ENCODE measurements at regions not wholly inside any gene's neighbourhood (a gene's known extent, or its start where the extent isn't known, plus 50 kb on each side); places are given as distances from the start of the nearest gene placed in this dataset.

DNA sequence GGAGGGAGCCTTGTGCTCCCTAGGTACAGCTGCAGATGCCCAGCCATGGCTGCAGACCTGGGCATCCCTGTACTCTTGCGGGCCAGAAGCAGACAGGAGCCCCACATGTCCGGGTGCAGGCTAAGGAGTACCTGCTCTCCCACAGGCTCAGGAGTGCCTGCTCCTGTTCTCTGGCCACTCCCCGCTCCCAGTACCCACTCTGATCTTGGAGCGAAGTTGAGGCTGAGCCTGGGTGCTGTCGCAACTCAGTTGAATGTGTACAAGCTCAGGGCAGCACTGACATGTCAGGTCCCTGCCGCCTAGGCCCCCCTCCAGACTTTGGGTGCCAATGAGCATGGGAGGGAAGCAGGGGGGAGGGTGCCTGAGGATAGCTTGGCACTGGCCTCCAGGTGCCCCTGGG lies 666.9 kb downstream of the PLPP3 start:
- no peaks in the 10 kb centered on the region for H4K20me1 ChIP-seq (ENCODE audit: insufficient read depth, low read length)
- no CpG with 5 or more reads among the region's 6 CpGs for WGBS (ENCODE audit: low lambda C conversion rate)
- FAIRE-seq (no peak), ATAC-seq (no peak), DNase-seq (ENCODE audit: low spot score) (no peak)
- H3K4me1 ChIP-seq (ENCODE audit: insufficient read depth, low read length): no peaks in the 10 kb centered on the region
- H3K4me2 ChIP-seq (ENCODE audit: low read depth, low read length): no peak overlapping the region
- BruUV-seq (replicated peaks): no TSS peak
- no peaks in the 10 kb centered on the region for H3K79me2 ChIP-seq (ENCODE audit: insufficient read depth, low read length)
- H3K9me3 ChIP-seq (ENCODE audit: low read length): peaks cover 12% of the 10 kb centered on the region; the same call in 1 of the 2 replicates
- TF ChIP-seq, protein P1, sequence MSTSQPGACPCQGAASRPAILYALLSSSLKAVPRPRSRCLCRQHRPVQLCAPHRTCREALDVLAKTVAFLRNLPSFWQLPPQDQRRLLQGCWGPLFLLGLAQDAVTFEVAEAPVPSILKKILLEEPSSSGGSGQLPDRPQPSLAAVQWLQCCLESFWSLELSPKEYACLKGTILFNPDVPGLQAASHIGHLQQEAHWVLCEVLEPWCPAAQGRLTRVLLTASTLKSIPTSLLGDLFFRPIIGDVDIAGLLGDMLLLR (CRISPR knock-in tag; IDR thresholded peaks at IDR 0.05): no peak
- TF ChIP-seq ZSCAN25 (CRISPR knock-in tag; IDR thresholded peaks at IDR 0.05): no peak
- TF ChIP-seq, protein P2, sequence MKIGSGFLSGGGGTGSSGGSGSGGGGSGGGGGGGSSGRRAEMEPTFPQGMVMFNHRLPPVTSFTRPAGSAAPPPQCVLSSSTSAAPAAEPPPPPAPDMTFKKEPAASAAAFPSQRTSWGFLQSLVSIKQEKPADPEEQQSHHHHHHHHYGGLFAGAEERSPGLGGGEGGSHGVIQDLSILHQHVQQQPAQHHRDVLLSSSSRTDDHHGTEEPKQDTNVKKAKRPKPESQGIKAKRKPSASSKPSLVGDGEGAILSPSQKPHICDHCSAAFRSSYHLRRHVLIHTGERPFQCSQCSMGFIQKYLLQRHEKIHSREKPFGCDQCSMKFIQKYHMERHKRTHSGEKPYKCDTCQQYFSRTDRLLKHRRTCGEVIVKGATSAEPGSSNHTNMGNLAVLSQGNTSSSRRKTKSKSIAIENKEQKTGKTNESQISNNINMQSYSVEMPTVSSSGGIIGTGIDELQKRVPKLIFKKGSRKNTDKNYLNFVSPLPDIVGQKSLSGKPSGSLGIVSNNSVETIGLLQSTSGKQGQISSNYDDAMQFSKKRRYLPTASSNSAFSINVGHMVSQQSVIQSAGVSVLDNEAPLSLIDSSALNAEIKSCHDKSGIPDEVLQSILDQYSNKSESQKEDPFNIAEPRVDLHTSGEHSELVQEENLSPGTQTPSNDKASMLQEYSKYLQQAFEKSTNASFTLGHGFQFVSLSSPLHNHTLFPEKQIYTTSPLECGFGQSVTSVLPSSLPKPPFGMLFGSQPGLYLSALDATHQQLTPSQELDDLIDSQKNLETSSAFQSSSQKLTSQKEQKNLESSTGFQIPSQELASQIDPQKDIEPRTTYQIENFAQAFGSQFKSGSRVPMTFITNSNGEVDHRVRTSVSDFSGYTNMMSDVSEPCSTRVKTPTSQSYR (CRISPR knock-in tag; IDR thresholded peaks at IDR 0.05; ENCODE audit: borderline replicate concordance): no peak
- no peak for TF ChIP-seq ZNF431 (CRISPR knock-in tag; IDR thresholded peaks at IDR 0.05; ENCODE audit: borderline replicate concordance, low read depth)
- no peak for TF ChIP-seq ZBTB21 (CRISPR knock-in tag; IDR thresholded peaks at IDR 0.05)
- no peak for TF ChIP-seq ZBTB7B (CRISPR knock-in tag; IDR thresholded peaks at IDR 0.05)
- no peak for TF ChIP-seq ZNF329 (CRISPR knock-in tag; IDR thresholded peaks at IDR 0.05; ENCODE audit: low read depth)
- no peak for TF ChIP-seq ZBTB3 (CRISPR knock-in tag; IDR thresholded peaks at IDR 0.05; ENCODE audit: borderline replicate concordance, low read depth)
- TF ChIP-seq, protein P3, sequence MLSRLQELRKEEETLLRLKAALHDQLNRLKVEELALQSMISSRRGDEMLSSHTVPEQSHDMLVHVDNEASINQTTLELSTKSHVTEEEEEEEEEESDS (CRISPR knock-in tag; IDR thresholded peaks at IDR 0.05; ENCODE audit: borderline replicate concordance): no peak
- TF ChIP-seq ZNF615 (CRISPR knock-in tag; IDR thresholded peaks at IDR 0.05; ENCODE audit: borderline replicate concordance): no peak
- no peak for TF ChIP-seq ZNF451 (CRISPR knock-in tag; IDR thresholded peaks at IDR 0.05)
- no peak for TF ChIP-seq ZNF660 (CRISPR knock-in tag; IDR thresholded peaks at IDR 0.05; ENCODE audit: borderline replicate concordance, low read depth)
- H3K27ac ChIP-seq (ENCODE audit: extremely low read length, insufficient read depth, low read length): no peak overlapping the region
- H2AFZ ChIP-seq (ENCODE audit: low read length): no peak overlapping the region
- H3K4me3 ChIP-seq (replicated peaks in 1 of 3; ENCODE audit: insufficient read depth in 1 of 3, low read depth in 2 of 3, low read length in 3 of 3): no peak overlapping the region
- H3K9ac ChIP-seq (ENCODE audit: insufficient read depth, low read depth, low read length): no peak overlapping the region
- intact Hi-C loops (cut with micrococcal nuclease; ENCODE audit: unreplicated experiment) (no loop called here), in situ Hi-C loops (cut with HindIII; ENCODE audit: extremely low pct_ligation_motif_present, low pct_unique_long_range_greater_than_20kb) (no loop called here)
- H3K36me3 ChIP-seq (replicated peaks in 1 of 2; ENCODE audit: control insufficient read depth in 1 of 2, insufficient read depth in 2 of 2, low read length in 2 of 2): no peaks in the 10 kb centered on the region
- H3K27me3 ChIP-seq (ENCODE audit: control insufficient read depth in 1 of 2, insufficient read depth in 2 of 2, low read length in 2 of 2): no peaks in the 10 kb centered on the region; a peak in 1 of 5 replicates
- ChIA-PET POLR2A (no interaction called here), CTCF (ENCODE audit: low intra/inter-chr PET ratio, low total read pairs) (no interaction called here)
